GM10266 (cell line): ENCODE measurements at regions not wholly inside any gene's neighbourhood (a gene's known extent, or its start where the extent isn't known, plus 50 kb on each side); places are given as distances from the start of the nearest gene placed in this dataset.

Experiments used
- DNase-seq: peaks from one replicate; pipeline ENCODE4 v3.0.0; 2012; ENCODE audit errors: extremely low spot score
- TF ChIP-seq, protein P1 (sequence below): IDR thresholded peaks from 2 replicates; pipeline ENCODE4 v1.5.1; 2012; ENCODE audit warnings: mild to moderate bottlenecking, low read depth; ENCODE audit not compliant: control insufficient read depth, insufficient read depth; ENCODE audit errors: missing control alignments

DNA sequence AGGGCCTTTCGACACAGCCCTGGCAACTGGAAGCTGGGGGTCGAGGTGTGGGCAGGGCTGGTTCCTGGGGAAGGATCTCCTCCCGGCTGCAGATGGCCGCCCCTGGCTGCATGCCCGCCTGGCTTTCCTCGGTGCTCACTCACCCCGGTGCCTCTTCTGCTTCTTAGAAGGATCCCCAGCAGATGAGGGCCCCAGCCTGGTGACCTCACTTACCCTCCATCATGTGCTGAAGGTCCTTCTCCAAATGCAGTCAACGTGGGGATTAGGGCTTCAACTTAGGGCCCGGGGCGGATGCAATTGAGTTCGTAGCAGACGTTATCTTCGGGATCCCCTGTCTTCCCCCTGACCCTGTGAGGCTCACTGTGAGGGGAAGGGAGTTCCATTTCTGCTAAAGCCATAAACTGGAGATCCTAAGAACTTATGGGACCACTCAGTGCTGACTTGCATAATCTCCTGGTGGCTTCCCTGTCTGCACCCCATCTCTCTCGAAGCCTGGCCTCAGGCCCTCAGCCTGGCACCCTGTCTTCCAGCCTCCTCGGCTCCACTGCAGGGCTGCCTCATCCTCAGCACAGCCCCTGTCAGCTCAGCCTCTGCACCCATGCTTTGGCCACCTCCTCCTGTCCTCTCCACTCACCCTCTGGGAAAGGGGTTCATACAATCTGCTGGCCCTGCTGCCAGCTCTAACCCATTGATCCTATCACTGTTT is 92.6 kb downstream of the THBS2 start:
- DNase-seq: no peak
- TF ChIP-seq, protein P1, sequence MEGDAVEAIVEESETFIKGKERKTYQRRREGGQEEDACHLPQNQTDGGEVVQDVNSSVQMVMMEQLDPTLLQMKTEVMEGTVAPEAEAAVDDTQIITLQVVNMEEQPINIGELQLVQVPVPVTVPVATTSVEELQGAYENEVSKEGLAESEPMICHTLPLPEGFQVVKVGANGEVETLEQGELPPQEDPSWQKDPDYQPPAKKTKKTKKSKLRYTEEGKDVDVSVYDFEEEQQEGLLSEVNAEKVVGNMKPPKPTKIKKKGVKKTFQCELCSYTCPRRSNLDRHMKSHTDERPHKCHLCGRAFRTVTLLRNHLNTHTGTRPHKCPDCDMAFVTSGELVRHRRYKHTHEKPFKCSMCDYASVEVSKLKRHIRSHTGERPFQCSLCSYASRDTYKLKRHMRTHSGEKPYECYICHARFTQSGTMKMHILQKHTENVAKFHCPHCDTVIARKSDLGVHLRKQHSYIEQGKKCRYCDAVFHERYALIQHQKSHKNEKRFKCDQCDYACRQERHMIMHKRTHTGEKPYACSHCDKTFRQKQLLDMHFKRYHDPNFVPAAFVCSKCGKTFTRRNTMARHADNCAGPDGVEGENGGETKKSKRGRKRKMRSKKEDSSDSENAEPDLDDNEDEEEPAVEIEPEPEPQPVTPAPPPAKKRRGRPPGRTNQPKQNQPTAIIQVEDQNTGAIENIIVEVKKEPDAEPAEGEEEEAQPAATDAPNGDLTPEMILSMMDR: no peak

DNA sequence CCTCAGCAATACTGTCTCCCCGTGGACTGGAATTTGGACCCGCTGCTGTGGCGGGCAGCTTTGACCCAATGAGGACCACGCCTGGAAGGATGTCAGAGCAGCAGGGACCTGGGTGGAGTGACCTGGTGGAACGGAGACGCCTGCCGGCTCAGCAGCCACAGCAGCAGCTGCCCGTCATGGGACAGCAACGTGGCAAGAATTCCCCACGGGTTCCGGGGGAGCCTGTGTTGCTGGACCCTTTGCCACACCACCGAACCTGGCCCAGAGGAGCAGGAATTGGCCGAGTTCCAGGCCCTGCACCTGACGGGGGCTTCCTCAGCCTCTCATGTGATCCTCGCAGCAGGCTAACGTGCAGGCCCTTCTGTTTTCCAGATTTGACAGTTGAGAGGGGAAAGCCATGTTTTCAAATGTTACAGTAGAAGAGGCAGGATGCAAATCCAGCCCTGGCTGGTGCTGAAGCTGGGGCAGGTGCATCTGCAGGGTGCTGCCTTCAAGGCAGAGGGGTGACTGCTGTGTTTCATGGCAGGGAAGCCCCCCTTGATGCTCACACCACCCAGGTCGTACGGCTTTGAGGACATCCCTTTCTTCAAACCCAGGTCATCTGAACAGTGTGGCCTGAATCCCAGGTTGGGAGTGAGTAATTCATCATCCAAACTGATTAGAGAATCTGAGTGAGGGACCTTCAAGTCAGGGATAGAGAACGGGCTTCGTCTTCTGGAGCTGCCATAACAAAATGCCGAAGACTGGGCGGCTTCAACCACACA is 93.4 kb downstream of the THBS2 start:
- DNase-seq: no peak
- TF ChIP-seq, protein P1: no peak

GRCh38 chr6:169159331-169159730 is 94.3 kb downstream of the THBS2 start:
- TF ChIP-seq, protein P1: no peak
- no peak for DNase-seq

DNA sequence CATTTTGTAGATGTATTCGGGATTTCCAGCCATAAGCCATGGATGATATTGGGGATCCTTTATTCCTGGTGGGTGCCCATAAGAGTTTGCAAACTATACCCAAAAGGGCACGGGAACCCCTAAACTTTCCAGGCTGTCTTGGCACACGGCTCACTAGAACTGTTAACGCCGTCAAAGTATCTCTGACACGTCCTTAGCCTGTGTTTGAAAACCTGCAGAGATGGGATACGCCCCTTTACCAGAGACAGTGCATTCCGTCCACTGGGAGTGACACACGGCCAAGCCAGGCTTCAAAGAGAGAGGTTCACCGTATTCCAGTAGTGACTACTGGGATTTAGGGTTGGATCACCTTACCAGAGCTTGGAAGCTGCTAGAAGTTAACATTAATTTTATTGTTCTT is 95.0 kb downstream of the THBS2 start:
- TF ChIP-seq, protein P1: no peak
- DNase-seq: no peak

- TF ChIP-seq, protein P1: no peak
- DNase-seq: no peak
These were observed 95.5 kb downstream of the THBS2 start for GRCh38 chr6:169158174-169158573.

DNA sequence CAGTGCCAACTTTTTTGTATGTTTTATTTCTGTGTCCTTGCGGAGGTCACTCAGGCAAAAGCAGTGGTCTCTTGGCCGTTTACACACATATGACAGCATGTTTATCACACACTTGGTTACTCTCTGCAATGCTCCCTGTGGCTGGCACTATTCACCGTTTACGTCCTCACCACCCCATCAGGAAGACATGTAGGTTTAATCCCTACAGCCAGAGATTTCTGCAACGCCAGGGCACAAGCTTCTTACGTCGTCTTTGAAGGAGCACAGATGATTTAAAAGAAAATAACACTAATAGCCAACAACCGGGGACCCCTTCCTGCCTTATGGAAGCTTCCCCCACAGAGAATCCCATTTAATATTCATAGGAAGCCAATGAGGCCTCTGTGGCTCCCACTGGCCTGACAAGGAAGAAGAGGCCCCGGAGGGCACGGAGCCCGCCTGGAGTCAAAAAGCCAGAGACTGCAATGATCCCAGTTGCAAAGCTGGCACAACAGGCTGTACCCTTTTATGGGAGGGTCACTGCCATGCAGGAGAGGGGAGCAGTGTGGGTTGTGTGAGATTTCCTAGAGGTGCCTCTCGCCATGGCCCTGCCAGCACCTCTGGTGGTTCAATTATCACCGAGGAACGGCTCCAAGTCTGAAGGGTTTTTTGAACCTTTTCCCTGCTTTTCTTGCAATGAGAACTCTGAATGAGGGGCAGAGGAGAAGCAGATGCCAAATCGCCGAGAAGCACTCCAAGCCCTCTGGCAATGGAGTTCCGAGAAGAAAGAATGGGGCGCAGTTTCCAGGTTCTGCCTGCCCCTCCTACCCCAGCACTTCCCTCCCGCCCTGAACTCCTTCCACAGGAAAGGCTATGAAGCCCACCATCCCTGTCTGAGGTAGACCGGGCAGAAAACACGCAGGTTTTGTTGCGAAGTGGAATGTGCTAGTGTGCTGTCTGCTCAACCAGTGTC is 96.2 kb downstream of the THBS2 start:
- TF ChIP-seq, protein P1: no peak

More for the DNA sequence above, 96.2 kb downstream of the THBS2 start:
- no peak for DNase-seq
